ENCODE measurements at regions not wholly inside any gene's neighbourhood (a gene's known extent, or its start where the extent isn't known, plus 50 kb on each side); places are given as distances from the start of the nearest gene placed in this dataset.

- no peak for TF ChIP-seq POLR2A (IDR thresholded peaks at IDR 0.05)
- TF ChIP-seq, protein P1, sequence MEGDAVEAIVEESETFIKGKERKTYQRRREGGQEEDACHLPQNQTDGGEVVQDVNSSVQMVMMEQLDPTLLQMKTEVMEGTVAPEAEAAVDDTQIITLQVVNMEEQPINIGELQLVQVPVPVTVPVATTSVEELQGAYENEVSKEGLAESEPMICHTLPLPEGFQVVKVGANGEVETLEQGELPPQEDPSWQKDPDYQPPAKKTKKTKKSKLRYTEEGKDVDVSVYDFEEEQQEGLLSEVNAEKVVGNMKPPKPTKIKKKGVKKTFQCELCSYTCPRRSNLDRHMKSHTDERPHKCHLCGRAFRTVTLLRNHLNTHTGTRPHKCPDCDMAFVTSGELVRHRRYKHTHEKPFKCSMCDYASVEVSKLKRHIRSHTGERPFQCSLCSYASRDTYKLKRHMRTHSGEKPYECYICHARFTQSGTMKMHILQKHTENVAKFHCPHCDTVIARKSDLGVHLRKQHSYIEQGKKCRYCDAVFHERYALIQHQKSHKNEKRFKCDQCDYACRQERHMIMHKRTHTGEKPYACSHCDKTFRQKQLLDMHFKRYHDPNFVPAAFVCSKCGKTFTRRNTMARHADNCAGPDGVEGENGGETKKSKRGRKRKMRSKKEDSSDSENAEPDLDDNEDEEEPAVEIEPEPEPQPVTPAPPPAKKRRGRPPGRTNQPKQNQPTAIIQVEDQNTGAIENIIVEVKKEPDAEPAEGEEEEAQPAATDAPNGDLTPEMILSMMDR (IDR thresholded peaks at IDR 0.05): no peak
- TF ChIP-seq EP300 (IDR thresholded peaks at IDR 0.05): no peak
Measured at GRCh38 chr14:37723515-37723914, 128.1 kb downstream of the TTC6 start.

Data from upper lobe of left lung (tissue), 4 donors.